HG03095 (cell line): ENCODE measurements at regions not wholly inside any gene's neighbourhood (a gene's known extent, or its start where the extent isn't known, plus 50 kb on each side); places are given as distances from the start of the nearest gene placed in this dataset.
A peak's percentile ranks its signal among the peaks of the same experiment; 100 is the strongest.

Source experiments
- ATAC-seq: cut with Tn5 transposase; IDR thresholded peaks from one replicate; pipeline ENCODE4 v1.9.1; 2021; ENCODE audit warnings: moderate library complexity; ENCODE audit not compliant: unreplicated experiment

- no peak for ATAC-seq
Measured at GRCh38 chr9:36462245-36462644, 62.2 kb upstream of the RNF38 start.

- ATAC-seq, result no peak
Measured at GRCh38 chr9:36461323-36461722, 61.3 kb upstream of the RNF38 start.

DNA sequence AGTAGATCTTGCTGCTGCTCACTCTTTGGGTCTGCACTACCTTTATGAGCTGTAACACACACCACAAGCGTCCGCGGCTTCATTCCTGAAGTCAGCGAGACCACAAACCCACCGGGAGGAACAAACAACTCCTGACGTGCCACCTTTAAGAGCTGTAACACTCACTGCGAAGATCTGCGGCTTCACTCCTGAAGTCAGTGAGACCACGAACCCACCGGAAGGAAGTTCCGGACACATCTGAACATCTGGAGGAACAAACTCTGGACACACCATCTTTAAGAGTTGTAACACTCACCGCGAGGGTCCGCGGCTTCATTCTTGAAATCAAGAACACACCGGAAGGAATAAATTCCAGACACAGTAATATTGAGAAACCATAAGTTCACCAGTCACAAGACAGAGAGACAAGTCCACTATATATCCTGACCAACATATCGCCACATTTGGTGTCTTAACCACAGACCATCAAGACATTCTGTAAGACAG lies 58.4 kb upstream of the RNF38 start:
- peak; percentile 50 for ATAC-seq

DNA sequence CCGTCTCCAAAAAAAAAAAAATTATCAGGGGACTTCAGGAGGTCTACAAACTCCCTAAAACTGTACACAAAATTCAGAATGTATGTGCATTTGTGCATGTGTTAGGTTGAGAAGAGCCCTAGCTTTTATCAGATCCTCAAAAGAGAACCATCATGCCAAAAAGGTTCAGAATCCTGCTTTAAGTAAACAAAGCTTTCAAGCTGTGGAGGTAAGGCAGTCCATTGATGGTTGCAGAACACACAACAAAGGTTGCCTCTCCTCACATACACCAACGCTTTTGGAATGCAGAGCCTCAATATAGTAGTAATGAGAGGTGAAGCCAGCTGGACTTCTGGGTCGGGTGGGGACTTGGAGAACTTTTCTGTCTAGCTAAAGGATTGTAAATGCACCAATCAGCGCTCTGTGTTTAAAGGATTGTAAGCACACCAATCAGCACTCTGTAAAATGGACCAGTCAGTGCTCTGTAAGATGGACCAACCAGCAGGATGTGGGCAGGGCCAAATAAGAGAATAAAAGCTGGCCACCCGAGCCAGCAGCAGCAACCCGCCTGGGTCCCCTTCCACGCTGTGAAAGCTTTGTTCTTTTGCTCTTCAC lies 57.9 kb upstream of the RNF38 start:
- ATAC-seq, result no peak

GRCh38 chr9:36456480-36457065 lies 56.5 kb upstream of the RNF38 start:
- no peak for ATAC-seq

- no peak for ATAC-seq
Measured at GRCh38 chr9:36451949-36452348, 51.9 kb upstream of the RNF38 start.

DNA sequence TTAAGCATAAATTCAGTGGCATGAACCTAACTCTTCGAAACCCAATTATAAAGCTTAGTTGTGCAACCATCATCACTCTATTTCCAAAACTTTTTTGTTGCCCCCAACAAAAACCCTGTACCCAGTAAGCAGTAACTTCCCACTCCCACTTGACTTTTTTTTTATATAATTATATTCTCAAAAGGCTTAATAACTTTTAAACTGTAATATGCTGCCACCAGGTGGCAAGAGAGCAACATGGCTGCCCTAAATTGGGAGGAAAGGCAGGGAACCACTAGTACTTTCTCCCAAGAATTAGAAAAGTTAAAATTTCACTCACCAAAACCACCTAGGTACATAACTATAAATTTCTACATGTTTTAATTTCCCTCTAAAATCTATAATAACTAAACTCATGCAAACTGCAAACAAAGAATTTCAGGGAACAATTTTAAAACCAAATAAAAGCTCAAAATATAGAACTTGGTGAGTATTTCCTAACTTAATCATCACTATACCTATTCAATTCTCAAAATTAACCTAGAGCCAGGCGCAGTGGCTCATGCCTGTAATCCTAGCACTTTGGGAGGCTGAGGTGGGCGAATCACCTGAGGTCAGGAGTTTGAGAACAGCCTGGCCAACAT lies 50.2 kb upstream of the RNF38 start:
- no peak for ATAC-seq
